ENCODE measurements at regions not wholly inside any gene's neighbourhood (a gene's known extent, or its start where the extent isn't known, plus 50 kb on each side); places are given as distances from the start of the nearest gene placed in this dataset.
A peak's percentile ranks its signal among the peaks of the same experiment; 100 is the strongest.

- DNase-seq (ENCODE audit: low spot score in 2 of 2) = no peak
- no peaks in the 10 kb centered on the region for H3K27me3 ChIP-seq
- no peaks in the 10 kb centered on the region for H3K9me3 ChIP-seq
- no peaks in the 10 kb centered on the region for H3K36me3 ChIP-seq
- peaks cover 27% of the 10 kb centered on the region for H3K4me1 ChIP-seq
- no peak for TF ChIP-seq CTCF (IDR thresholded peaks at IDR 0.05)
- TF ChIP-seq EP300 (IDR thresholded peaks at IDR 0.05) = no peak
- no peak for TF ChIP-seq POLR2AphosphoS5 (IDR thresholded peaks at IDR 0.05)
- TF ChIP-seq POLR2A (IDR thresholded peaks at IDR 0.05) = no peak
- peak overlapping the region; percentile 83 for H3K27ac ChIP-seq
- no peak overlapping the region for H3K4me3 ChIP-seq
- 61% methylated on average over 9 of the region's 9 CpGs for WGBS
These were observed 150.0 kb downstream of the SPRY1 start for GRCh38 chr4:123546573-123547060.

- TF ChIP-seq POLR2A (IDR thresholded peaks at IDR 0.05) = no peak
- TF ChIP-seq EP300 (IDR thresholded peaks at IDR 0.05) = no peak
- peak overlapping the region; percentile 83 for H3K27ac ChIP-seq
- H3K36me3 ChIP-seq = no peaks in the 10 kb centered on the region
- 55% methylated on average over 26 of the region's 26 CpGs for whole genome bisulfite sequencing
- no peaks in the 10 kb centered on the region for H3K9me3 ChIP-seq
- DNase-seq (ENCODE audit: low spot score in 2 of 2) = peak; percentile 75 to 81
- H3K4me3 ChIP-seq = no peak overlapping the region
- peaks cover 27% of the 10 kb centered on the region for H3K4me1 ChIP-seq
- H3K27me3 ChIP-seq = no peaks in the 10 kb centered on the region
These were observed 150.9 kb downstream of the SPRY1 start for GRCh38 chr4:123547216-123548165.

- no peaks in the 10 kb centered on the region for H3K27me3 ChIP-seq
- no peak overlapping the region for H3K4me3 ChIP-seq
- H3K36me3 ChIP-seq = no peaks in the 10 kb centered on the region
- H3K9me3 ChIP-seq = no peaks in the 10 kb centered on the region
- TF ChIP-seq POLR2AphosphoS5 (IDR thresholded peaks at IDR 0.05) (no peak), CTCF (IDR thresholded peaks at IDR 0.05) (no peak), POLR2A (IDR thresholded peaks at IDR 0.05) (no peak), EP300 (IDR thresholded peaks at IDR 0.05) (no peak)
- H3K27ac ChIP-seq = no peak overlapping the region
- peaks cover 32% of the 10 kb centered on the region for H3K4me1 ChIP-seq
- 89% methylated on average over 4 of the region's 4 CpGs for WGBS
- DNase-seq (ENCODE audit: low spot score in 2 of 2) = no peak
These were observed 156.7 kb downstream of the SPRY1 start for GRCh38 chr4:123553279-123553678.

- no peak for DNase-seq (ENCODE audit: low spot score in 2 of 2)
- Histone ChIP-seq H3K27me3 (no peaks in the 10 kb centered on the region), H3K4me3 (no peak overlapping the region), H3K4me1 (peaks cover 31% of the 10 kb centered on the region), H3K9me3 (no peaks in the 10 kb centered on the region), H3K27ac (peak overlapping the region; percentile 59), H3K36me3 (no peaks in the 10 kb centered on the region)
- TF ChIP-seq POLR2AphosphoS5 (IDR thresholded peaks at IDR 0.05) (no peak), POLR2A (IDR thresholded peaks at IDR 0.05) (no peak), CTCF (IDR thresholded peaks at IDR 0.05) (no peak), EP300 (IDR thresholded peaks at IDR 0.05) (no peak)
- WGBS = 90% methylated on average over 3 of the region's 3 CpGs
These were observed 157.4 kb downstream of the SPRY1 start for GRCh38 chr4:123553733-123554637.

GRCh38 chr4:123554801-123555232 lies 158.2 kb downstream of the SPRY1 start:
- Histone ChIP-seq H3K4me1 (peaks cover 31% of the 10 kb centered on the region), H3K27ac (peak overlapping the region; percentile 59), H3K9me3 (no peaks in the 10 kb centered on the region), H3K27me3 (no peaks in the 10 kb centered on the region), H3K36me3 (no peaks in the 10 kb centered on the region), H3K4me3 (no peak overlapping the region)
- TF ChIP-seq POLR2A (IDR thresholded peaks at IDR 0.05) = no peak
- TF ChIP-seq CTCF (IDR thresholded peaks at IDR 0.05) = no peak
- TF ChIP-seq POLR2AphosphoS5 (IDR thresholded peaks at IDR 0.05) = no peak
- no peak for TF ChIP-seq EP300 (IDR thresholded peaks at IDR 0.05)
- 18% methylated on average over 5 of the region's 5 CpGs for WGBS
- DNase-seq (ENCODE audit: low spot score in 2 of 2) = no peak

Measured in suprapubic skin (tissue), 4 donors.